Inflammatory macrophage (primary cell): ENCODE measurements at regions not wholly inside any gene's neighbourhood (a gene's known extent, or its start where the extent isn't known, plus 50 kb on each side); places are given as distances from the start of the nearest gene placed in this dataset.

Experiments used
- DNase-seq, 2 donors: peaks; one replicate each; pipeline ENCODE4 v3.0.0-alpha.2; 2020 to 2022

DNA sequence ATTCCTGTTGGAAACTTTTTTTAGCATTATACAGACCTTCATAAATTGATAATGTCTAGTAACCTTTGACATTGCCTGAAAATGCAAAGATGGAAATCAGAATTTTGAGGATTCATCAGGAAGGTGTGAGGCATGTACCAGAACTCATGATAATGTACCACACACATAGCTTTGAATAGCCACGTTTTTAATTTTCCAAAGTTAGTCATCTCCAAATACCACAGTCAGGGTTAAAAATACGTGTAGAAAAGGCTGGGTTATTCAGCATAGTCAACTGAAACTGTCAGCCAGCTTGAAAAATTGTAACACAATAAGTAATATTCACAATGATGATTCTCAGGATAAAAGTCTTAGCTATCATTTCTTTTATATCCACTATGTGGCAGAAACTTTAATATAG is 102.0 kb upstream of the THRB start:
- DNase-seq, result no peak

DNA sequence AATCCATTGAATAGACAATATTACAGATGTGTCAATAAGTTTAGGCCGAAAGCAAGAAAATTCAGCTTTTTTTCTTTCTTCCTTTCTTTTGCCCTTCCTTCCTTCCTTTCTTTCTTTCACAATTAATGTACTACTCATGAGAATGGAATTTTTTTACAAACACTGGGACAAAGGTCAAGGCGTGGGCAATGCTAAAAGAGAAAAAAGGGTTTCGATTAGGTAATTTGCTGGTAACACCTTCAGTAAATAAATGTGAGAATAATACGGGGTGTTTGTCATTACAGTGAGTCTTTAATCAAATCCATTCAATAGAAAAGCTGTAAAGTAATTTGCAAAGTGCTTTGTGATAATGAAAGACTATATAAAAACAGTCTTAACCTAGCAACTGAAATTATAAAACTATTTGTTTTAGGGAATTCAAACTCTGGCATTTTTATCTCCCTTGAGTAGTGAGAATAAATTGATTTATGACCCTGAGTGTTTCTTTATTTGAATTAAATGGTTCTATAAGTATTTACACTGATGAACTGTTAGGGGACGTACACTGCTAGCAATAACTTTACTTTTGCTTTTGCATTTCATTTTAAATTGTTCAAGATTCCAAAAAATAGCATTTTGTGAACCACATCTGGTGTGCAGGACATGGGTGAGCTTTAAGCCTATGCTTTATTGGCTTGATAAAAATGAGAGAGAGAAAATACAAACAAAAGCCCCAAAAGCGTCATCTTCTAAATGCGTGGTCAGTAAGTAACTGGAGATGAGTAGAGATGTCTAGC is 104.2 kb upstream of the THRB start:
- no peak for DNase-seq

DNA sequence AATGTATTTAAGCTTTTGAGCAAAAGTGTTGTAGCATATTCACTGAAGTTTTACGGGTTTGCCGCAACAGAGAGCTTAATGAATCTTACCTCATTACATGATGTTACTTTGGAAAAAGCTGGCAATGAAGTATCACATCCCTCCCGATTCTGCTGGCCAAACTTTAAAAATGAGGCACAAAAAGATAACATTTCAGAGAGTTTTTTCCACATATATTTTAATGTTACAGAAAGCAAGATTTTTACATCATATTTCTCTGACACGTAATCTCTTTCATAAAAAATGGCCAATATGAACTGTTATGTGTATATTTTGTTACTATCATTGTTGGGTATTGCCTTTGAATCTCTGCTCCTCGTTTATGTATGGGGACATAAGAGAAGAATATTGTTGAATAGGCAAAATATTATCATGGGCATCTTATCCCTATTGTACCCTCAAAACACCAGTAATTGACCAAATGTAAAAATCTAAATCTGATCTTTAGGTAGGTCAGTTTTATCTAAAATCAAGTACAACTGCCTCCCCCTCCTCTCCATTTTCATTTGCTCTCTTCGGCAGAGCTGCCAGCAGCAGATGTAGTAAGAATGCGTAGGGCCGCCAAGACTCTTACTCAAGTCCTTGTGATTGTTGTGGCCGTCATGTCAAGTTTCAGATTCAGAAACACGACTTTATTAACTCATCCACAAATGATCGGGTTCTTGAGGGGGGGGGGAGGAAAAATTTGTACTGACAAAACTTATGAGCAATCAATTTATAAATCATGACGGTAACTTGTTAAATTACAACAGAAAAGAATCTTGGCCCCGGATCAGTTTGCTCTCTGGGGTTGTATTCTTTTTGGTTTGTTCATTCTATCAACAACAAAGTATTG is 106.7 kb upstream of the THRB start:
- DNase-seq, result no peak

DNA sequence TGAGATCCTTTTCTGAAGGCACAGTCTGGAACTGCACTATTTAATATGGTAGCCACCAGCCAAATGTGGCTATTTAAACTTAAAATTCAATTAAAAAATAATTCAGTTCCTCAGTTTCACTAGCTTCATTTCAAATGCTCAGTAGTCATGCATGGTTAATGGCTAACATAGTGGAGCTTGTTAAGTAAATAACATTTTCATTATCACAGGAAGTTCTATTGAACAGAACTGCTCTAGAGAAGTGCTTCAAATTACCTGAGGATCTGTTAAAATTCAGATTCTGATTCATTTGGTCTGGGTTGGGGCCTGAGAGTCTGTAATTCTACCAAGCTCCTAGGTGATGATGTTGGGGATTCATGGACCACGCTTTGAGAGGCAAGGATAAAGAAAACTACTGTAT is 109.6 kb upstream of the THRB start:
- DNase-seq, result no peak

DNA sequence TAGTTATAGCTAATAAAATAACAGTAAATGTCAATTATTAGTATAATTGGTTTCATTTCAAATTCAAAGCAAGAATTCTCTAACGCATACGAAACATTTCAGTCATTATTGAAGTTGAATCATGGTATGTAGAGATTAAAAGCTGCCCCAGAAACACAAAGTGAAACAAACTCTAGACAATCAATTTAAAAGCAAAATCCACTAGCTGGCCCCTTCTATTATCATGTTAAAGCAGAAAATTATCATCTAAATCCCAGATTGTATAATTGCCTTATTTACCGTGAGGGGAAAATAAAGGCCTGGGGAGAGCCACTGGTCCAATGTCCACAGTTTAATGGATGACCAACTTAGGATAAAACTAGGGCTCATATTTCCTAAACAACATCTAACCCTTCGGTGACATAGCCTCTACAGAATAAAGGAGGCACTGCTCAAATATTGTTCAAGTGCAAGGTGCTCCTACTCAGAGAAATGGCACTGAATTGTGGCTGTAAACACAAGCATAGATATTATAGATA is 110.9 kb upstream of the THRB start:
- no peak for DNase-seq

DNA sequence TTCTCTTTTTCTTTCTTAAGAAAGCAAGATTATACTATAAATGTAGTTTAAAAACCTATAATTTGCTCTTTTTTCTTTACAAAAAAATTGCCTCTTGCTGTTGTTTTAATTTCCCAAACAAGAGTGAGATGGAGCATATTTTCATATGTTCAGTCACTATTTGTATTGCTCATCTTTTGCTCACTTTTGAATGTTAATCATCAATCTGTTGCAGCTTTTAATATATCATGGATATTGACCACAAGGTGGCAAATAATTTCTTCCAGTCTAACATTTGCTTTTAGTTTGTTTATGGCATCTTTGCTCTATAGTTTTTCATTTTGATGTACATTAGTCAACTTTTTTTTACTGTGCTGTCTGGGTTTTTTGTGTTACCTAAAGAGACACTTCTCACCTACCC is 112.6 kb upstream of the THRB start:
- no peak for DNase-seq

DNA sequence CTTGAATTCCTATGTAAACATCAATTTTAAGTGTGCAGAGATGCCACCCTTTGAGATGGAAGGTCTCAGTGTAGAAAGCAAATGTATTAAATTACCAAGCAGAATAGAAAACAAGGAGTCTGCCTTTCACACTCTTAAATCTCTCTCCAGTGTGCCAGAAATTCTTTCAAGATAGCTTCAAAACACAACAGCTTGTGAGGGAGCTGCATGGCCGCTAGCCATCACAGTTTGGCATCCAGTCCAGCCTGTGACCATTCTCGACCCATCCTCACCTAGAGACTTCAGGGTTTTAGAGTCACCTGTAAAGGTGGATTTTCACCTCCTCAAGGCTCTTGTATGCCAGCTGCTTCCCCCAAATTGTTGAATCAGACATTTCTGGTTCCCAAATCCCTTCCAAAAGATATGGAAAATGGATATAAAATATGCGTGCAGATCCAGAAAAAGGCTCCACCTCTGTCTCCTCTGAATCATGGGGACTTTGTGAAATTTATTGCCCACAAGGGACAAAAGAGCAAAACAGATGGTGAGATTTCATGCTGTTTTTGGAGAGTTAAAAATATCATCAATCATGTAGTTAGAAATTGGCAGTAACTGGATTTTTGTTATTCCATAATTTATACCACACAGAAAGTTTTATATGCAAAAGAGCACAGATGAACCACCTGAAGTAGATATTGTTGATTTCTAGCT is 114.2 kb upstream of the THRB start:
- DNase-seq, result no peak

DNA sequence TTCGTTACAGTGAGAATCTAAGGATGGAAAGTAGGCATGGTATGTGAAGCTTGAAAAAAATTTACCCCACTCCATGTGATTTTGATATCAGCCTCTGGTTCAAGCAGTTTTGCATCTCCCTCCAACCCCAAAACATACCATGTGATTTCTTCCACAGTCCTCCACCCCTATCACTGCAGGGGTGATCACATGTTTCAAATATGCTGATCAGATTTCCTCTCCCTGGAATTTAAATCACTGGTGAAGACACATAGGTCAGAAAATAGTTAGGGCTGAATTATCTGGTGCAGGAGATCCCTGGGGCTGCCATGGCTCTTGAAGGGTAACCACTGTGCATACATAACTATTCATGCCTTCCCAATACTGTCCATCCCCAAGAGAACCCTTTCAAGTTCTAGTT is 119.7 kb upstream of the THRB start:
- no peak for DNase-seq

DNA sequence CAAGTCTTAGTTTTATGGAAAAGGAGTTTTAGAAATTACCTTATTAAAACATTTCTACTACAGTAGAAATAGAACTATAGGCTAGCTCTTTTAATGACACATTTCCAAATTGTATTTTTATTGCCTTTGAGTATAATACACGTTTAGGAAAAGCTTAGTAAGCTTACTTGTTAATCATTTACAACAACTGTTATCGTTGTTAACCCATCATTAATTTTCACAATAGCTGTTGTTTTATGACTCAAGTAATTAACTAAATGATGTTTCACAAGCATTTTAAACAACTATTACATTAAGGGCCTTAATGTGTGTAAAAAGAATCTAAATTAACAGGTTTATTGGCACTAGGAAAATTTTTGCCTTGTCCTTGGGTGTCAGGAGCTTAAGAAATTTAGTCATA is 120.5 kb upstream of the THRB start:
- no peak for DNase-seq

DNA sequence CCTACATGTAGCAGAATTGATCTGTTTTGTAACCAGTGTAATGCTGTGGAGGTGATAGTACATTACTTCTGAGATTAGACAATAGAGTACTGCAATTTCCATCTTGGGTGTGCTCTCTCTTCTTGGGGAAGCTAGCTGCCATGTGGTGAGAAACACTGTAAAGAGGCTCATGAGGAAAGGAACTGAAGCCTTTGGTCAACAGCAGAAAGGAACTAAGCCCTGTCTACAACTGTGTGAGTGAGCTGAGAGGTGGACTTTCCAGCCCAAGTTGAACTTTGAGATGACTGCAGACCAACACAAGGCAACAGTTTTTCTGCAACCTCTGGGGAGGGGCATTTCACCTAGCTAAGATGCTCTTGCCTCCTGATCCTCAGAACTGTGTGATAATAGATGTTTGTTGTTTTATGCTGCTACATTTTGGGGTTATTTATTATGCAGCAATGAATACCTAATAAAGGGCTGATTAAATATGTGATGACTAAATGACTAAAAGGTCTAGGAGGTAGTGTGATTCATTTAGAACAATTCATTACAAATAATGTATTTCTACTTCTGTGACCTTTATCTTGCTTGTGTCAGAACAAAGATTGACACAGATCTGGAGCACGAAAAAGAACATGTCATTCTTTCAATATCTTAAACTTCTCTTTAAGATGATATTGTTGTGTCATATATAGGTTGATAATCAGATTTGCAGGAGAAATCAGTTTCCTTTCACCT is 121.6 kb upstream of the THRB start:
- DNase-seq, result no peak

DNA sequence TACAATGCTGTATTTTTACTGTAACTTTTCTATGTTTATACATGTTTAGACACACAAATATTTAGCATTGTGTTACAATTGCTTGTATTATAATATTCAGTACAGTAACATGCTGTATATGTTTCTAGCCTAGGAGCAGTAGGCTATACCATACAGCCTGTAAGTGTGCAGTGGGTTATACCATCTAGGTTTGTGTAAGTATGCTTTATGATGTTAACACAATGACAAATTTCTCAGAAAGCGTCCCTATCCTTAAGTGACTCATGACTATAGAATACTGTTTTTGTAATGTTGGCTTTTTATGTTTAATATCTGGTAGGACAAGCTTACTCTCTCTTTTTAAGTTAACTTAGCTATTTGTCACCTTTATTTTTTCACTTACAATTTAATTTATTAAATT is 127.5 kb upstream of the THRB start:
- no peak for DNase-seq

DNA sequence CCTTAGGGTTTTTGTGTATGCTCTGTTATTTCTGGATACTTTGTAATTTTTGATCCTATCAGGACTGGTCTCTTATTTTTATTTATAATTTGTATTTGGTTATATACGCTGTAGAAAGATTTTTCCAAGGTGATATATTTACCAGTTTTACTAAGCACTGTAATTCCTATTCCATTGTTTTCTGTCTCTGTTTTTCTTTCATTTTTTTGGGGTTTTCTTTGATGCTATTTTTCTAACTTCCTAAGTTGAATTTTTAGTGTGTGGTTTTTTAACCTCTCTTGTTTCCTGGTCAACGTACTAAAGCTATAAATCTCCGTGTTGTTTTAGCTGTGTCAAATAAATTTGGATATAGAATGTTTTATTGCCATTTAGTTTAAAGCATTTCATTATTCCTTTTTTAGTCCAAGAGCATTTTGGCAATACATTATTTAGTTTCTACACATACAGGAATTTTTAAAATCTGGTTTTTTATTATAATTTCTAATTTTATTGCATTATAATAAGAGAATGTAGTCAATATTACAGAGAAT is 128.1 kb upstream of the THRB start:
- no peak for DNase-seq

DNA sequence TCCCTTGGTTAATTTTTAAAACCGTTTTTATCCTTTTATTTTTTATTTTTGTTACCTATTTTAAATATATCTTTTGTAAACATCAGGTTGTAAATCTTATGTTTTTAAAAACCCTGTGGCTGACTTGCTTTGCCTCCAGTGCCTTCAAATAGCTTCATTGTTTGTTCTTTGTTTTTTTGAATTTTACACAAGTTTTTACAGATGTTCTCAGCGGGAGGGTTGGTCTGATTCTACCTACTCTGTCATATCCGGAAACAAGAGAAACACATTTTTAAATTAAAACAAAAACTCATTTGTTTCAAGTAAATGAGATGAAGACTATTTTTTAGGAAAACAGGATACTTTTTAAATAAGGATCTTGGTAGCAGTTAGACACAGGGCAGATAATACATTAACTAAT is 129.0 kb upstream of the THRB start:
- no peak for DNase-seq

DNA sequence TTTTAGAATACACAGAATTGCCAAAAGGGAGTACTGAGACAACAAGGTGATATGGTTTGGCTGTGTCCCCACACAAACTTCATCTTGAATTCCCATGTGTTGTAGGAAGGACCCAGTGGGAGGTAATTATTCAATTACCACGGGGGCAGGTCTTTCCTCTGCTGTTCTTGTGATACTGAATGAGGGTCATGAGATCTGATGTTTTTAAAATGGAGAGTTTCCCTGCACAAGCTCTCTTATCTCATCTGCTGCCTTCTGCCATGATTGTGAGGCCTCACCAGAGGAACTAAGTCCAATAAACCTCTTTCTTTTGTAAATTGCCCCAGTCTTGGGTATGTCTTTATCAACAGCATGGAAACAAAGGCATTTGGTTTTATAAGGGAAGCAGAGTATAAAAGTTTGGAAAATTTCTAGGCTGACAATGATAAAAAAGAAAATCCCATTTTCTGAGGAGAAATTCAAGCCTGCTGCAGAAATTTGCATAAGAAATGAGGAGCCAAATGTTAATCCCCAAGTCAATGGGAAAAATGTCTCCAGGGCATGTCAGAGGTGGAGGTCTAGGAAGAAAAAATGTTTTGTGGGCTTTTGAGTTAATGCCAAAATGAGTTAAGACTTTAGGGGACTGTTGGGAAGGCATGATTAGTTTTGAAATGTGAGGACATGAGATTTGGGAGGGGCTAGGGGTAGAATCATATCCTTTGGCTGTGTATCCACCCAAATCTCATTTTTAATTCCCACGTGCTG is 130.5 kb upstream of the THRB start:
- no peak for DNase-seq

DNA sequence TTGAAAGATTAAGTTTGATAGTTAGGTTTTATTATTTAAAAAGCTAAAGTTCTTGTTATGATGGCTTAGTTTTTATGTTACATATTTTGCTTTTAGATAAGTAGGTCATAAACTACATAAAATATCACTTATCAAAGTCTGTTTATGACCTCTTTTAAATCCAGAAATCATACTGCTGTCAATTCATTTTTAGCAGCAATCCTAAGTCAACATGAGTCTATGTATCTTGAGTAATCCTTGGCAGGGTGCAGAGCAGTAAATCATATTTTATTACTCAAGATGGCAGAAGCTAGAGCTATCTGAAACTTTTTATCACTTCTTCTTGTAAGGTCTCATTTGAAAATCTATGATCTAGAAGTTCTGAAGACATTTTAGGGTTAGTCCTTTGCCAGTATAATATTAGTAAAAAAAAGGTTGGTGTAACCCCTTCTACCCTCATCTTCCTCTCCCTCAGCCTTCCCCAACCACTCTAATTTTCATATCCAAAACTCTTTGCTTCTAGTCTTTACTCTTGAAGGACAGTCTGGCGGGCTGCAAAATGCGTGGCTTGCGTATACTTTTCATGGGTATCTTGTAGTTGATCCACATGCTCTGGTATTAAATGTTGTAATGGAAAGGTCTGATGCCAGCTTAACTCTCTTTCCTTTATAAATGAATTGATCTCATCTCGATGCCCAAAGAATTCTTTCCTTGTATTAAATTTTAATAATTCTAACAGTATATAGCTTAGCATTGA is 134.0 kb upstream of the THRB start:
- no peak for DNase-seq

DNA sequence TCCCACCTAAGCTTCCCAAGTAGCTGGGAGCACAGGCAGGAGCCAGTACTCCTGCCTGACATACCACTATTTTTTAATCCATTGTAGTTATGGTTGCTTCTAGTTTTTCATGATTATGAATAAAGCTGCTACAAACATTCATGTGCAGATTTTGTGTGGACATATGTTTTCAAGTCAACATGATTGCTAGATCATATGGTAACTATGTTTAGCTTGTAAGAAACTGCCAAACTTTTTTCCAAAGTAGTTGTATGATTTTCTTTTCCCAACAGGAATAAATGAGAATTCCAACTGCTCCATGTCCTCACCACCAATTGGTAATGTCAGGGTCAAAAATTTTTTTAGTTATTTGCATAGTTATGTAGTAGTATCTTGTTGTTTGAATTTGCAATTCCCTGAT is 136.8 kb upstream of the THRB start:
- DNase-seq, result no peak

DNA sequence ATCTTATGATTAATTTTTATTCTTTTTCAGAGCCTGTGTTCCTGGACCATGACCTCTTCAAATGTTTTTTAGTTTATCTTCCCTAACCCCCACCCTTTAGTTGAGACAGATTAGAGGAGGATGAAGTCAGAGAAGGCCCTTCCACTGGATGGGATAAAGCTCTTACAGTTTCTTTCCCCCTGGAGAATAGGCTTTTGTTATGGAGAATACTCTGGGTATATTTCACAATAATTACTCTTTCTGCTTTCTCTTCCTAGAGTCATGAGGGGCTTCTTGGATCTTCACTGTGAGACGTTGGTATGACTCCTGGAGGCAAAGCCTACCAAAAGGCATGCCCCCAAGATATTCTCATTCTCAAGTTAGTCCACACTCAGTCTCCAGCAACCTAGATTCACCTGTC is 144.4 kb upstream of the THRB start:
- no peak for DNase-seq

DNA sequence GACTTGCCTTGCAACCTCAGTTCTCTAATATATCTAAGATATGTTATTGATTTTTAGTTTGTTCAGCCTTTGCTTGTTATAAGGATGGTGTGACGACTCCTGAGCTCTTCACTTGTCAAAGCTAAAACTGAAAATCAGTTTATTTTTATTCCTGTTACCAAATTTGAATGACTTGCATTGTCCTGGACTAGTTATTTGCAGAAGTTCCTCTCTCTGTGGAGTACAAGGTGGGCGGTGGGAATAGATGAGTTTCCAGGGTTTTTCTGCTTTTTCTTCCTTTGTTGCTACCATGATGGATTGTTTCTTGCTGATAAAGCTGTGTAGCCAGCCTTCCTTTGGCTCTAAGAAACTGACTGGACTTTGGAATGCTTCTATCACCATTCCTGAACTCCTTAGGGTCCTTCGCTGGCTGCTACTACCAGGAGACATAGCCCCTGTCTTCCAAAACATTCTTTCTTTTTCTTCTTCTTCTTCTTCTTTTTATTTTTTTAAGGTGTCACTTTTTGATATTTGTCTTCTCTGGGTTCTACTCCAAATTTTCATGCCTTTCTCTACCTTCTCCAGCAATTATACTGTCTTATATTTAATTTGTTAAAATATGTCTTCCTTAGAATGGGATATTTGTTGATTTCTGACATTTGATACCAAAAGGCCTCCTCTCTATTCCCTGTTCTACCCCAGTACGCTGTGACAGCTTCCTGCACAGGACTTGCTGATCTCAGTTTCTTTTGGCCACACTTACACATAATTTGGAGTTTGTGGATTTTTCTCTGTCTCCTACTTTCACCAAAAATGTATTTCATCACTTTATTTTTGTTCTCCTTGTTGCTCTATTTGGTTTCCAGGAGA is 145.1 kb upstream of the THRB start:
- DNase-seq, result peak; percentile 9 to 32

DNA sequence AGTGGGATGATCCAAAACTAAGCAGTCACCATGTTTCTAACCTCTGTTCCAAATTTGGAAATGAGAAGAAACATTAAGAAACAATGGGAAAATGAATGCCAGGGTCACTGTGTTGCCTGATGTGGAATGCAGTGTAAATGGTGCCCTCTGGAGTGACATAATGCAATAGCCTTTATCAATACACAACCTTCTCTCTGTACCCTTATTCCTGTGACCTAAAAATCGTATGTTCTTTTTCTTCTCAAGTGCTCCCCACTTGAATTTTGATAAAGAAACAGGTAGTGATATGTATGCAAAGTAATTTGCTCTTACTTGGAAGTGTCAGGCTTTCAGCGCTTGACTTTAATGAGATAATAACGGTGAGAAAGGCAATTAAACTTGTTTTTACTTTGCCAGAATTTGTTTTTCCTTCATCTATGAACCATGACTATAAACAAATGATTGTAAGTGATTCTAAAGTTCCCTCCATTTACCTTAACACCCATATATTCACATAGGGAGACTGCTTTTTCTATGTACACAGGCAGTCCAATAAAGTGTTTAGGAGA is 145.8 kb upstream of the THRB start:
- DNase-seq, result peak; percentile 15 to 28

DNA sequence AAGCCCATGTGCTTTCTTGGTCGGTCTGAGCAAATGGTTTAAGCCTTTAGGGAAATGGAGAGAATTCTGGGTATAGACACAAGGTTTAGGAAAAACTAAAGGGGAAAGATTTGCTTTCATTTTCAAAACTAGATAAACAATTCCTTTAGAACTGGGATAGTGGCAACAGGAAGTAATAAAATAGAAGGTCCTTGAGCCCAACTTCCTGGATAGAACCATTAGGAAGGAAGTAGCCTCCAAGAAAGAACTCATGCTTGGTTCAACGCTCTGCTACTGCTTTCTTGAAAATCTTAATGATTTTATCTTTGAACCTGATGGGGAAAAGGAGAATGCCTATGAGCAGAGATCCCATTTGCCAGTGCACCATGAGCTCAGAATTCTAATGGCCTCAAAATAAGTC is 147.0 kb upstream of the THRB start:
- DNase-seq, result no peak
